NCI-H524 (cell line): ENCODE measurements at regions not wholly inside any gene's neighbourhood (a gene's known extent, or its start where the extent isn't known, plus 50 kb on each side); places are given as distances from the start of the nearest gene placed in this dataset.

ENCODE experiments used
- DNase-seq, 2 experiments: peaks; one replicate each; lab custom pipeline; 2025; lab: John Stamatoyannopoulos, UW

- no peak for DNase-seq
Observed at GRCh38 chr3:127483902-127484591, 106.5 kb downstream of the TPRA1 start.

- no peak for DNase-seq
Observed at GRCh38 chr3:127483005-127483641, 107.4 kb downstream of the TPRA1 start.

GRCh38 chr3:127482216-127483004 lies 108.1 kb downstream of the TPRA1 start:
- no peak for DNase-seq

- no peak for DNase-seq
Observed at GRCh38 chr3:127480196-127480954, 110.2 kb downstream of the TPRA1 start.

- DNase-seq = peak; percentile 40 to 57
Observed at GRCh38 chr3:127479449-127479848, 111.1 kb downstream of the TPRA1 start.

GRCh38 chr3:127478922-127479321 lies 111.6 kb downstream of the TPRA1 start:
- no peak for DNase-seq

GRCh38 chr3:127477396-127477795 lies 113.1 kb downstream of the TPRA1 start:
- DNase-seq = no peak

- DNase-seq = no peak
Observed at GRCh38 chr3:127476936-127477335, 113.6 kb downstream of the TPRA1 start.

GRCh38 chr3:127475975-127476705 lies 114.4 kb downstream of the TPRA1 start:
- no peak for DNase-seq

GRCh38 chr3:127475391-127475790 lies 115.1 kb downstream of the TPRA1 start:
- DNase-seq = no peak

GRCh38 chr3:127473244-127474024 lies 117.1 kb downstream of the TPRA1 start:
- DNase-seq = peak in 1 of 2 experiments; percentile 59

GRCh38 chr3:127472506-127472905 lies 118.0 kb downstream of the TPRA1 start:
- no peak for DNase-seq

GRCh38 chr3:127471142-127471541 lies 119.4 kb downstream of the TPRA1 start:
- no peak for DNase-seq

GRCh38 chr3:127469760-127470159 lies 120.8 kb downstream of the TPRA1 start:
- no peak for DNase-seq

- DNase-seq = no peak
Observed at GRCh38 chr3:127467391-127467790, 123.1 kb downstream of the TPRA1 start.

GRCh38 chr3:127464642-127465041 lies 125.9 kb downstream of the TPRA1 start:
- no peak for DNase-seq

- peak in 1 of 2 experiments; percentile 56 for DNase-seq
Observed at GRCh38 chr3:127462111-127462655, 128.3 kb downstream of the TPRA1 start.

- DNase-seq = no peak
Observed at GRCh38 chr3:127461286-127461910, 129.1 kb downstream of the TPRA1 start.

- DNase-seq = no peak
Observed at GRCh38 chr3:127459891-127460290, 130.6 kb downstream of the TPRA1 start.
